SIG-M5 (cell line): ENCODE measurements at regions not wholly inside any gene's neighbourhood (a gene's known extent, or its start where the extent isn't known, plus 50 kb on each side); places are given as distances from the start of the nearest gene placed in this dataset.
"Not testable (repeated sequence)": the region's sequence is repeated elsewhere in the genome, so short reads cannot be mapped to it uniquely, and the experiment has no call there.

ENCODE experiments used
- DNase-seq: peaks from one replicate; lab custom pipeline; 2025; lab: John Stamatoyannopoulos, UW

GRCh38 chr16:29108625-29109169 is 123.8 kb downstream of the LAT start:
- not testable (repeated sequence) for DNase-seq

GRCh38 chr16:29107299-29107698 is 122.4 kb downstream of the LAT start:
- no peak for DNase-seq

- not testable (repeated sequence) for DNase-seq
These were observed 121.5 kb downstream of the LAT start for GRCh38 chr16:29106259-29106908.

- DNase-seq = peak; percentile 13
These were observed 119.7 kb downstream of the LAT start for GRCh38 chr16:29104600-29104999.

GRCh38 chr16:29097965-29098364 is 113.1 kb downstream of the LAT start:
- not testable (repeated sequence) for DNase-seq

GRCh38 chr16:29094729-29095624 is 110.1 kb downstream of the LAT start:
- not testable (repeated sequence) for DNase-seq

- DNase-seq = not testable (repeated sequence)
These were observed 109.5 kb downstream of the LAT start for GRCh38 chr16:29094325-29094724.

- not testable (repeated sequence) for DNase-seq
These were observed 104.8 kb downstream of the LAT start for GRCh38 chr16:29089679-29090078.

GRCh38 chr16:29087673-29088072 is 102.8 kb downstream of the LAT start:
- not testable (repeated sequence) for DNase-seq

GRCh38 chr16:29081829-29082639 is 97.2 kb downstream of the LAT start:
- DNase-seq = not testable (repeated sequence)

- DNase-seq = not testable (repeated sequence)
These were observed 89.9 kb downstream of the LAT start for GRCh38 chr16:29074554-29075402.

- not testable (repeated sequence) for DNase-seq
These were observed 77.4 kb downstream of the LAT start for GRCh38 chr16:29062235-29062634.

GRCh38 chr16:29061467-29061921 is 76.6 kb downstream of the LAT start:
- not testable (repeated sequence) for DNase-seq

GRCh38 chr16:29060022-29060810 is 75.4 kb downstream of the LAT start:
- DNase-seq = not testable (repeated sequence)

- not testable (repeated sequence) for DNase-seq
These were observed 74.7 kb downstream of the LAT start for GRCh38 chr16:29059575-29059974.
